HG02763 (cell line): ENCODE measurements at regions not wholly inside any gene's neighbourhood (a gene's known extent, or its start where the extent isn't known, plus 50 kb on each side); places are given as distances from the start of the nearest gene placed in this dataset.
"Not testable (repeated sequence)": the region's sequence is repeated elsewhere in the genome, so short reads cannot be mapped to it uniquely, and the experiment has no call there.

Source experiments
- ATAC-seq: cut with Tn5 transposase; IDR thresholded peaks from one replicate; pipeline ENCODE4 v1.9.1; 2021; ENCODE audit warnings: mild to moderate bottlenecking, moderate library complexity; ENCODE audit not compliant: unreplicated experiment

DNA sequence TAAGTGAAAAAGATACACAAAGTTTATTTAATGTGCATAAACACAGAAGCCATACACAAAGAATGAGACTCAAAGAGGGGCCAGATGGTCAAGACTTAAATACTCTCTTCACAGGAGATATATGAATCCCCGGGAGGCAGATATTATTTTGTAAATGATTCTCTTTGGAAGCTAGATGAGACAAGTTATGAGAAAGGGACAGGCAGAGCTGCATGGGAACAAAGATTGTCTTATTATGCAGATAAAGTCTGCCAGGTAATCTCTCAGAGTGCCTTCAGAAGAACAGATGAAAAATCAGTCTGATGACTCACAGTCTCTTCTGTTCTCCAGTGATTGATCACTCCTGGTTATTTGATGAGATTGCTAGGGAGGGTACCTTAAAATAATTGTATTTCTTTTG, 89.0 kb downstream of the NAF1 start:
- no peak for ATAC-seq

DNA sequence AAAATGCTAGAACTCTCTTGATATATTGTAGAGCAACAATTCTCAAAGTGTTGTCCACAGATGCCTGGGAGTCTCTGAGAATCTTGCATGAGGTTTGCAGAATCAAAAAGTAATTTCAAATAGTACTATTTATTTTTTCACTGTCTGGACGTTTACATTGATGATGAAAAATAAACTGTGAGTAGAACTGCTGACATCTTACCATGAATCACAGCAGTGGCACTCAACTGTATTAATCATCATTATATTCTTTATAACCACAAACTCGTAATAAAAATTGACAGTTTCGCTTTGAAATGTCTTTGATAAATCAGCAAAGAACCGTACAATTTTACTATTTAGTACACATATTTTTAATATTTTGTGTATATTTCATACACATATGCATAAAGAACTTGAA, 94.5 kb downstream of the NAF1 start:
- ATAC-seq, result no peak

DNA sequence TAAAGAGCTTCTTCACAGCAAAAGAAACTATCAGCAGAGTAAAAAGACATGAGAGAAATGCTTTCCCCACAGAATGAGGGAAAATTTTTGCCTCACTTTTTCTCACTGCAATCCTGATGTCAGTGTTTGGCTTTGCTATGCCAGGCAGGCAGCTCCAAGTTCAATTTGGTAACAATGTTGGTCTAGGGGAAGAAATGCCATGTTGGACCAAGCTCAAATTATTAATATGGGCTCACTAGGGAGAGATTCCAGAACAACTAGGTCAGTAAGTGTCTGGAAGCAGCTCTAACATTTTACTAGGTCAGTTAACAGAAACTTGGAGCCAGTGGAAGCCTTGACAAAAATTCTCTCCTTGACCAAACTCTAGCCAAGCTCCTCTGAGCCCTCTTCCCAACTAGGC, 95.4 kb downstream of the NAF1 start:
- no peak for ATAC-seq

DNA sequence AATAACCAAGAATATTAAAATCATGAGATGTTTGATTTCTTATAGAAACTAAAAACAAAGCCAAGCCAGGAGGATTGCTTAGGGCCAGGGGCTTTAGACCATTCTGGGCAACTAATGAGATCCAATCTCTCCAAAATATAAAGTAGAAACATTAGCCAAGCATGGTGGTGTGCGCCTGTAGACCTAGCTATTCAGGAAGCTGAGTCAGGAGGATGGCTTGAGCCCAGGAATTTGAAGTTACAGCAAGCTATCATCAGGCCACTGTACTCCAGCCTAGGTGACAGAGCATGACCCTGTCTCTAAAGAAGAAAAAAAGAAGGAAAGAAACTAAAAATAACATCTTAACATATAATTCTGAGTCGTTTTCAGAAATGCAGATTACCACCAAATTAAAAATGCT, 96.7 kb downstream of the NAF1 start:
- ATAC-seq, result no peak

GRCh38 chr4:163063891-163064290, 102.8 kb downstream of the NAF1 start:
- ATAC-seq, result no peak

GRCh38 chr4:163048447-163048846, 118.2 kb downstream of the NAF1 start:
- ATAC-seq, result peak; percentile 69

DNA sequence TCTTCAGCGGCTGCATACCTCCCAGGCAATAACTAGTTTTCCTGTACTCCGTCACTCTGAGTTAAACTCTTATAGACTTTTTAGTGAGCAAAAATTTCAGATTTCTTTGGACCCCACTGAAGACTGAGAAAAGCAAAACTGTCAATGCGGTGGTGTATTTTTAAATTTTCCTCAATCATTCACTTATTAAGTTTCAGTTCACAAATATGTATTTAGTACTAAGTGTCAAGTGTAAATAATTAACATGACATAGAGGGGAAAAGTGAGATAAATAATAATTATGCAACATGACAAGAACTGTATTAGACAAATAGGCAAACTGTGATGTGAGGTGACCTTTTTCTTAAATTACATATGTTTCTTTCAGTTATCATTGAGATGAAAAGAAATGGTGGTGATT, 124.4 kb downstream of the NAF1 start:
- no peak for ATAC-seq

GRCh38 chr4:163017135-163017534, 149.6 kb downstream of the NAF1 start:
- no peak for ATAC-seq

GRCh38 chr4:163012816-163013215, 153.9 kb downstream of the NAF1 start:
- no peak for ATAC-seq

- ATAC-seq, result no peak
Measured at GRCh38 chr4:163003979-163004378, 162.7 kb downstream of the NAF1 start.

DNA sequence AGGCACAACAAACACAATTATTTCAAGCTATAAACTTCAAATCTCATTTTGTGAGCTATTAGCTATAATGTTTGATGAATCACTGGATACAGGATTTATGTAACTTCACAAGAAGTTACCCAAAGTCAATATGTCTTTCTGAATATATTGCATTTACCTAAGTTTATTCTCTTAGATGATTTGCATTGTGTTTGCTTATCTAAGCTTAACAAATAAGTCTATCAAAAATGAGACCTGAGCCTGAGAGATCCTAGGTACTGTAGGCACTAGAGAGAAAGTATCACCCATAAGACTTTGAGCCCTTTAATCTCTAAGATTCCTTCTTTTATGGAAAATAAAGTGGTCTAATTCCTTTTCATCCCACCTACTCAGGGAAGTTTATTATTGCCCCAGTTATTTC, 178.2 kb downstream of the NAF1 start:
- no peak for ATAC-seq

GRCh38 chr4:162985131-162985530, 181.6 kb downstream of the NAF1 start:
- no peak for ATAC-seq

DNA sequence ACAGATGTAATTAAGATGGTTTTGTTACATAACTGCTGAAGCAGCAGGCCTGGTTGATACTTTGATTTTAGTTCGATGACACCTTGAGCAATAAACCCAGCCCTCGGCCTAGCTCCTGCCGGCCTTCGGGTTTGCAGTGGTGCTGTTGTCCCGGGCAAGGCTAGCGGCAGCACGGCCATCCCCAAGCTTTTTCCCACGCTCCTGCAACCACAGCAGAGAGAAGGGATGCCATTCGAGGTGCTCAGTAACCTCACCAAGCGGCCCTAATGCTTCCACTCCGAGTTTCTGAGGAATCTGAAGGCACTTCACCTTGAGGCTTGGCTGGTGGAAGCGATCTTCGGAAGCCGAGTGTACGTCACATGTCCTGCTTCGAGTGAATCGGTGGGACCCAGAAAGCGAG, 182.1 kb downstream of the NAF1 start:
- ATAC-seq, result no peak

DNA sequence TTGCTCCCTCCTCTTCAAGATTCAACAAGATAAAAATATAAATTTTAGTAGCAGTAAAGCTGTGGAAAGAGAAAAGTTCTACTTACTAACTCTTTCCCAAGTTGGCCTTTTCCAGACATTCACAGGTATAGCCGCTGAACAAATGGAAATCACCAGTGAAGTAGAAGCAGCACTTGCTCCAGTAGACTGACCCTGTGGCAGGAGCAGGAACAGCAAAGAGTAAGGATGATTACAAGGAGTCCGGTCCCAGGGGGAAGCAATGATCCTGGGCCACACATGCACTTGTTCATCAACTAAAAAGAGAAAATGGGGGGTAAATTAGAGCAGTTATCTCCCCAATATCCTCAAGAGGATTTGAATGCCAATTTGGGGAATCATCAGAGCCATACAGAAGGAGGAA, 184.9 kb downstream of the NAF1 start:
- ATAC-seq, result no peak

- no peak for ATAC-seq
Measured at GRCh38 chr4:162978398-162978797, 188.3 kb downstream of the NAF1 start.

- no peak for ATAC-seq
Measured at GRCh38 chr4:162977788-162978187, 188.9 kb downstream of the NAF1 start.

DNA sequence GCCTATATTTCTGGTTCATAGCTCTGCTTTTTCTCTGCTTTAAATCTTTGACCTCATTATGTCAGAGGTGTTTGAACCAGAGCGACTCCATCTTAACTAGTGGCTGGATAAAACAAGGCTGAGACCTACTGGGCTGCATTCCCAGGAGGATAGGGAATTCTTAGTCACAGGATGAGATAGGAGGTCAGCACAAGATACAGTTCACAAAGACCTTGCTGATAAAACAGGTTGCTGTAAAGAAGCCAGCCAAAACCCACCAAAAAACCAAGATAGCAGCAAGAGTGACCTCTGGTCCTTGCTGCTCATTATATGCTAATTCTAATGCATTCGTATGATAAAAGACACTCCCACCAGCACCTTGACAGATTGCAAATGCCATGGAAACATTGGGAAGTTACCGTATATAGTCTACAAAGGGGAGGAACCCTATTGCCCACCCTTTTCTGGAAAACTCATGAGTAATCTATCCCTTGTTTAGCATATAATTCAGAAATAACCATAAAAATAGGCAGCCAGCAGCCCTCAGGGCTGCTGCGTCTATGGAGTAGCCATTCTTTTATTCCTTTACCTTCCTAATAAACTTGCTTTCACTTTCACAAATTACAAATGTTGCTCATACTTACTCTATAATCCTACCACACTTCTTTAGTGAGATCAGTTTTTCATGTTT, 193.9 kb downstream of the NAF1 start:
- ATAC-seq, result no peak

DNA sequence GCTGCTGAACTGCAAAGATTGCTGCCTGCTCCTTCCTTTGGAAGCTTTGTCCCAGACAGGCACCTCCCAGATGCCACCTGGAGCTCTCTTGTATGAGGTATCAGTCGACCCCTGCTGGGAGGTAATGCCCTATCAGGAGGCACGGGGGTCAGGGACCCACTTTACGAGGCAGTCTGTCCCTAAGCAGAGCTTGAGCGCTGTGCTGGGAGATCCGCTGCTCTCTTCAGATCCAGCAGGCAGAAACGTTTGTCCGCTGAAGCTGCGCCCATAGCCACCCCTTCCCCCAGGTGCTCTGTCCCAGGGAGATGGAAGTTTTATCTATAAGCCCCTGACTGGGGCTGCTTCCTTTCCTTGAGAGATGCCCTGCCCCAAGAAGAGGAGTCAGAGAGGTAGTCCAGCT, 197.5 kb downstream of the NAF1 start:
- ATAC-seq, result no peak

DNA sequence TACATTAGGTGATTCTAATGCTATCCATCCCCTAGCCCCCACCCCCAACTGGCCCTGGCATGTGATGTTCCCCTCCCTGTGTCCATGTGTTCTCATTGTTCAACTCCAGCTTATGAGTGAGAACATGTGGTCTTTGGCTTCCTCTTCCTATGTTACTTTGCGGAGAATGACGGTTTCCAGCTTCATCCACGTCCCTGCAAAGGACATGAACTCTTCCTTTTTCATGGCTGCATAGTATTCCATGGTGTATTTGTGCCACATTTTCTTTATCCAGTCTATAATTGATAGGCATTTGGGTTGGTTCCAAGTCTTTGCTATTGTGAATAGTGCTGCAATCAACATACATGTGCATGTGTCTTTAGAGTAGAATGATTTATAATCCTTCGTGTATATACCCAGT, 200.7 kb downstream of the NAF1 start:
- not testable (repeated sequence) for ATAC-seq

GRCh38 chr4:162959046-162959445, 207.6 kb downstream of the NAF1 start:
- ATAC-seq, result no peak

DNA sequence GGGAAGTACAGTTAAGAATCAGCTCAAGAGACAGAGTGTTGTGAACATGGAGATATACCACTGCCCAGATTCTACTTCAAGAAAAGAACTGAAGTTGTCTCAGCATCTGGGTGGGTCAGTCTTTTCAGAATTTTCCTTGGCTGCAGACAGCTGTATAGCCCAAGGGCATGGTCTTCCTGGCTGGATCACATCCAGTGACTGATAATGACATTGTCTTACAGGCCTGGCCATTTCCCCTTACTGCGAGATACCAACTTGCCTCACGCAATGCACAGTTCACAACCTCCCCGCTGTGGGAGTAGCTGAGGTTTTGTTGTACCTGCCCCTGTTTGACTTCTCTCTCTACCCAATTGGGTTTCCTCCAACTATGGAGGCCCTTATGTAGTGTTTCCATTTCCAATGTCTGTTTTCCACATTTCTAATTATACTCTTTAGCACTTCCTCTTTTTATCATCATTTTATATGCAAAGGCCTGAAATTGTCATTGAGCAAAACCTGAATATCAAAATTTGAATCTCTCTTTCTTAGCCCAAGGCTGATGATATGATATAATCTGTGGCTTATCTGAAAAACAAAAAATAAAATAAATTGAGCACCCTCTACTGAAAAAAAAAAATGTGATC, 209.1 kb downstream of the NAF1 start:
- ATAC-seq, result no peak

- ATAC-seq, result no peak
Measured at GRCh38 chr4:162954976-162955375, 211.7 kb downstream of the NAF1 start.

GRCh38 chr4:162952232-162952631, 214.5 kb downstream of the NAF1 start:
- no peak for ATAC-seq
